GM23338 (cell line): ENCODE measurements at regions not wholly inside any gene's neighbourhood (a gene's known extent, or its start where the extent isn't known, plus 50 kb on each side); places are given as distances from the start of the nearest gene placed in this dataset.

Source experiments
- ATAC-seq: fragments of 200-7000 bp; cut with Tn5 transposase; 3 replicates; pipeline ENCODE4 v1.9.1; 2020
- DNase-seq: peaks from one replicate; pipeline ENCODE4 v3.0.0-alpha.2; 2015; ENCODE audit warnings: low spot score
- H2AFZ ChIP-seq: fragments of 200-600 bp; sonication (generic); 2 replicates; pipeline ENCODE4 v1.8.0; 2016; ENCODE audit warnings: antibody characterized with exemption, mild to moderate bottlenecking, moderate library complexity
- H3F3A ChIP-seq: fragments of 200-600 bp; sonication (generic); replicated peaks from 2 replicates; pipeline ENCODE4 v1.8.0; 2017; ENCODE audit warnings: antibody characterized with exemption, mixed run types, low read depth
- H3K27ac ChIP-seq: fragments of 200-600 bp; sonication (generic); 2 replicates; pipeline ENCODE4 v1.6.1; 2016; ENCODE audit warnings: low read depth
- H3K27me3 ChIP-seq: fragments of 200-600 bp; sonication (generic); 2 replicates; pipeline ENCODE4 v1.8.0; 2016; ENCODE audit warnings: mild to moderate bottlenecking, mixed run types, moderate library complexity; ENCODE audit not compliant: insufficient read depth
- H3K36me3 ChIP-seq: fragments of 200-600 bp; sonication (generic); 2 replicates; pipeline ENCODE4 v1.8.0; 2016; ENCODE audit warnings: mild to moderate bottlenecking; ENCODE audit not compliant: insufficient read depth
- H3K4me1 ChIP-seq: fragments of 200-600 bp; sonication (generic); 2 replicates; pipeline ENCODE4 v1.8.0; 2016; ENCODE audit warnings: mild to moderate bottlenecking, moderate library complexity; ENCODE audit not compliant: insufficient read depth
- H3K4me2 ChIP-seq: fragments of 200-600 bp; sonication (generic); 2 replicates; pipeline ENCODE4 v1.7.1; 2017; ENCODE audit warnings: mixed run types
- H3K4me3 ChIP-seq: fragments of 200-600 bp; sonication (generic); 2 replicates; pipeline ENCODE4 v1.6.1; 2016; ENCODE audit warnings: mixed run types
- H3K79me2 ChIP-seq: fragments of 200-600 bp; sonication (generic); replicated peaks from 2 replicates; pipeline ENCODE4 v1.8.0; 2017; ENCODE audit warnings: mild to moderate bottlenecking; ENCODE audit not compliant: insufficient read depth
- H3K9me2 ChIP-seq: fragments of 200-600 bp; sonication (generic); 2 replicates; pipeline ENCODE4 v1.8.0; 2017; ENCODE audit not compliant: insufficient read depth
- H4K20me1 ChIP-seq: fragments of 200-600 bp; sonication (generic); replicated peaks from 2 replicates; pipeline ENCODE4 v1.8.0; 2017; ENCODE audit warnings: mild to moderate bottlenecking; ENCODE audit not compliant: insufficient read depth
- H3K27ac Mint-ChIP-seq: 2 replicates; pipeline ENCODE4 v1.8.0; 2020; ENCODE audit warnings: inconsistent platforms, mild to moderate bottlenecking, moderate library complexity, mixed read lengths
- H3K27me3 Mint-ChIP-seq: 3 replicates; pipeline ENCODE4 v1.8.0; 2022; ENCODE audit warnings: low read depth, mild to moderate bottlenecking, moderate library complexity, mixed read lengths, inconsistent platforms; ENCODE audit not compliant: insufficient read depth, poor library complexity
- H3K36me3 Mint-ChIP-seq: 3 replicates; pipeline ENCODE4 v1.8.0; 2021; ENCODE audit warnings: low read depth, mild to moderate bottlenecking, inconsistent platforms, moderate library complexity, mixed read lengths
- H3K4me1 Mint-ChIP-seq: 3 replicates; pipeline ENCODE4 v1.8.0; 2020; ENCODE audit warnings: mild to moderate bottlenecking, inconsistent platforms, mixed read lengths
- H3K4me3 Mint-ChIP-seq: 3 replicates; pipeline ENCODE4 v1.8.0; 2021; ENCODE audit warnings: moderate library complexity, mild to moderate bottlenecking, inconsistent platforms, mixed read lengths
- H3K9me3 Mint-ChIP-seq: 3 replicates; pipeline ENCODE4 v1.8.0; 2020; ENCODE audit warnings: moderate library complexity, mild to moderate bottlenecking, inconsistent platforms, mixed read lengths
- ETS1 ChIP-seq: IDR thresholded peaks from 2 replicates; pipeline ENCODE4 v1.6.1; 2016; ENCODE audit warnings: antibody characterized with exemption
- EZH2 ChIP-seq: fragments of 200-600 bp; sonication (generic); IDR thresholded peaks from one replicate; pipeline ENCODE4 v1.8.0; 2017; ENCODE audit warnings: antibody characterized with exemption, mild to moderate bottlenecking, low read depth; ENCODE audit not compliant: unreplicated experiment
- JUNB ChIP-seq: IDR thresholded peaks from one replicate; pipeline ENCODE4 v1.6.1; 2016; ENCODE audit warnings: antibody characterized with exemption; ENCODE audit not compliant: unreplicated experiment
- NANOG ChIP-seq: IDR thresholded peaks from 2 replicates; pipeline ENCODE4 v1.6.1; 2016; ENCODE audit warnings: antibody characterized with exemption, borderline replicate concordance
- REST ChIP-seq: IDR thresholded peaks from one replicate; pipeline ENCODE4 v1.6.1; 2018; ENCODE audit warnings: antibody characterized with exemption; ENCODE audit not compliant: unreplicated experiment
- ZNF462 ChIP-seq: fragments of 250-450 bp; sonication (Bioruptor Pico); IDR thresholded peaks from 2 replicates; pipeline ENCODE4 v1.5.0; 2020; ENCODE audit warnings: mild to moderate bottlenecking, moderate library complexity

GRCh38 chr11:111120161-111120560 is 125.4 kb upstream of the POU2AF2 start:
- H2AFZ ChIP-seq = 0 out of 2 replicates have a peak overlapping the region, but pooled peaks have one; percentile 28
- no peaks in the 10 kb centered on the region for H3K4me1 Mint-ChIP-seq

More at GRCh38 chr11:111120161-111120560, 125.4 kb upstream of the POU2AF2 start:
- no peak overlapping the region for H3K27ac ChIP-seq
- no peak for ATAC-seq
- no peaks in the 10 kb centered on the region; the same call in 2 of the 3 replicates for H3K36me3 Mint-ChIP-seq
- H3K27me3 ChIP-seq = no peaks in the 10 kb centered on the region
- H3K9me2 ChIP-seq = no peaks in the 10 kb centered on the region
- no peak overlapping the region for H3K4me3 ChIP-seq
- H3K36me3 ChIP-seq = no peaks in the 10 kb centered on the region
- H3K27me3 Mint-ChIP-seq = peaks cover 2% of the 10 kb centered on the region
- TF ChIP-seq REST = no peak
- TF ChIP-seq JUNB = no peak
- no peak for TF ChIP-seq NANOG
- TF ChIP-seq EZH2 = no peak
- TF ChIP-seq ZNF462 (CRISPR knock-in tag) = no peak
- TF ChIP-seq ETS1 = no peak
- H3K79me2 ChIP-seq = no peaks in the 10 kb centered on the region
- no peaks in the 10 kb centered on the region for H4K20me1 ChIP-seq
- DNase-seq = no peak
- H3F3A ChIP-seq = no peaks in the 10 kb centered on the region
- no peaks in the 10 kb centered on the region for H3K9me3 Mint-ChIP-seq
- H3K4me3 Mint-ChIP-seq = no peak overlapping the region
- H3K4me2 ChIP-seq = no peak overlapping the region
- H3K4me1 ChIP-seq = no peaks in the 10 kb centered on the region
- H3K27ac Mint-ChIP-seq = no peak overlapping the region
